Activated naive CD4-positive, alpha-beta T cell treated with anti-CD3 and anti-CD28 coated beads for 36 hours (primary cell): ENCODE measurements at regions not wholly inside any gene's neighbourhood (a gene's known extent, or its start where the extent isn't known, plus 50 kb on each side); places are given as distances from the start of the nearest gene placed in this dataset.

Source experiments
- CTCF ChIA-PET: fragments of 350-600 bp; sonication (Branson Sonifier 250); formaldehyde crosslinking; loops from one replicate; lab custom pipeline; 2021; ENCODE audit warnings: antibody characterized with exemption; lab: Charles Lee
- DNase-seq: peaks from one replicate; pipeline ENCODE4 v3.0.0-alpha.2; 2020
- H3K27ac Mint-ChIP-seq: one replicate; pipeline ENCODE4 v1.8.0; 2021; ENCODE audit warnings: mild to moderate bottlenecking, mixed read lengths
- H3K27me3 Mint-ChIP-seq: one replicate; pipeline ENCODE4 v1.8.0; 2021; ENCODE audit warnings: low read depth, mixed read lengths
- H3K36me3 Mint-ChIP-seq: one replicate; pipeline ENCODE4 v1.8.0; 2021; ENCODE audit warnings: low read depth, mixed read lengths
- H3K4me1 Mint-ChIP-seq: one replicate; pipeline ENCODE4 v1.8.0; 2021; ENCODE audit warnings: low read depth, mixed read lengths
- H3K4me3 Mint-ChIP-seq: one replicate; pipeline ENCODE4 v1.8.0; 2021; ENCODE audit warnings: mild to moderate bottlenecking, moderate library complexity, mixed read lengths
- H3K9me3 Mint-ChIP-seq: one replicate; pipeline ENCODE4 v1.8.0; 2021; ENCODE audit warnings: mixed read lengths
- intact Hi-C: fragments of 100-400 bp; cut with micrococcal nuclease; formaldehyde crosslinking; loops from one replicate; pipeline ENCODE4 v1.15.1; 2023

- Mint-ChIP-seq H3K27me3 (no peaks in the 10 kb centered on the region), H3K4me3 (no peak overlapping the region), H3K36me3 (no peaks in the 10 kb centered on the region), H3K27ac (no peak overlapping the region), H3K9me3 (peaks cover 2% of the 10 kb centered on the region), H3K4me1 (peaks cover 11% of the 10 kb centered on the region)
- CTCF ChIA-PET, result no interaction called here
- no peak for DNase-seq
- intact Hi-C loops, result no loop called here
Observed at GRCh38 chr2:147374423-147374811, 470.4 kb upstream of the ACVR2A start.

GRCh38 chr2:147373800-147374422 is 470.9 kb upstream of the ACVR2A start:
- Mint-ChIP-seq H3K4me3 (no peak overlapping the region), H3K27ac (no peak overlapping the region), H3K27me3 (no peaks in the 10 kb centered on the region), H3K36me3 (no peaks in the 10 kb centered on the region), H3K4me1 (peaks cover 11% of the 10 kb centered on the region), H3K9me3 (peaks cover 2% of the 10 kb centered on the region)
- intact Hi-C loops, result no loop called here
- CTCF ChIA-PET, result no interaction called here
- DNase-seq, result no peak

- no peak overlapping the region for H3K4me3 Mint-ChIP-seq
- H3K9me3 Mint-ChIP-seq, result peaks cover 2% of the 10 kb centered on the region
- H3K27ac Mint-ChIP-seq, result no peak overlapping the region
- intact Hi-C loops, result no loop called here
- CTCF ChIA-PET, result no interaction called here
- peaks cover 14% of the 10 kb centered on the region for H3K4me1 Mint-ChIP-seq
- no peak for DNase-seq
- no peaks in the 10 kb centered on the region for H3K36me3 Mint-ChIP-seq
- no peaks in the 10 kb centered on the region for H3K27me3 Mint-ChIP-seq
Observed at GRCh38 chr2:147368306-147368705, 476.5 kb upstream of the ACVR2A start.

GRCh38 chr2:147366279-147366678 is 478.6 kb upstream of the ACVR2A start:
- intact Hi-C loops, result no loop called here
- H3K36me3 Mint-ChIP-seq, result no peaks in the 10 kb centered on the region
- peaks cover 7% of the 10 kb centered on the region for H3K4me1 Mint-ChIP-seq
- CTCF ChIA-PET, result no interaction called here
- no peak overlapping the region for H3K4me3 Mint-ChIP-seq
- DNase-seq, result no peak
- peaks cover 2% of the 10 kb centered on the region for H3K9me3 Mint-ChIP-seq
- H3K27ac Mint-ChIP-seq, result no peak overlapping the region
- no peaks in the 10 kb centered on the region for H3K27me3 Mint-ChIP-seq

- H3K4me1 Mint-ChIP-seq, result peaks cover 7% of the 10 kb centered on the region
- H3K9me3 Mint-ChIP-seq, result no peaks in the 10 kb centered on the region
- no peak overlapping the region for H3K27ac Mint-ChIP-seq
- intact Hi-C loops, result no loop called here
- no peak for DNase-seq
- H3K36me3 Mint-ChIP-seq, result no peaks in the 10 kb centered on the region
- H3K4me3 Mint-ChIP-seq, result no peak overlapping the region
- no peaks in the 10 kb centered on the region for H3K27me3 Mint-ChIP-seq
- CTCF ChIA-PET, result no interaction called here
Observed at GRCh38 chr2:147365622-147366021, 479.2 kb upstream of the ACVR2A start.

GRCh38 chr2:147364597-147364996 is 480.2 kb upstream of the ACVR2A start:
- H3K27me3 Mint-ChIP-seq, result no peaks in the 10 kb centered on the region
- no peaks in the 10 kb centered on the region for H3K9me3 Mint-ChIP-seq
- intact Hi-C loops, result no loop called here

GRCh38 chr2:147363181-147363580 is 481.6 kb upstream of the ACVR2A start:
- no peak overlapping the region for H3K27ac Mint-ChIP-seq
- H3K27me3 Mint-ChIP-seq, result no peaks in the 10 kb centered on the region
- no peak overlapping the region for H3K4me3 Mint-ChIP-seq
- intact Hi-C loops, result no loop called here
- CTCF ChIA-PET, result no interaction called here
- no peaks in the 10 kb centered on the region for H3K9me3 Mint-ChIP-seq
- peaks cover 7% of the 10 kb centered on the region for H3K4me1 Mint-ChIP-seq
- no peaks in the 10 kb centered on the region for H3K36me3 Mint-ChIP-seq
- DNase-seq, result no peak

More at GRCh38 chr2:147364597-147364996, 480.2 kb upstream of the ACVR2A start:
- H3K27ac Mint-ChIP-seq, result no peak overlapping the region
- no peak for DNase-seq
- no peaks in the 10 kb centered on the region for H3K36me3 Mint-ChIP-seq
- CTCF ChIA-PET, result interaction anchor here (1.1 kb wide), 1 partner anchor 282 kb away, joined by 3 read pairs; no protein-coding TSS in a partner anchor
- no peak overlapping the region for H3K4me3 Mint-ChIP-seq
- H3K4me1 Mint-ChIP-seq, result peaks cover 7% of the 10 kb centered on the region

GRCh38 chr2:147358375-147358774 is 486.5 kb upstream of the ACVR2A start:
- CTCF ChIA-PET, result interaction anchor here (0.7 kb wide), 1 partner anchor 341 kb away, joined by 5 read pairs; no protein-coding TSS in a partner anchor
- no peak for DNase-seq
- Mint-ChIP-seq H3K36me3 (no peaks in the 10 kb centered on the region), H3K27ac (no peak overlapping the region), H3K4me1 (no peaks in the 10 kb centered on the region), H3K4me3 (no peak overlapping the region), H3K27me3 (no peaks in the 10 kb centered on the region), H3K9me3 (no peaks in the 10 kb centered on the region)
- intact Hi-C loops, result no loop called here

- no peak for DNase-seq
- H3K27ac Mint-ChIP-seq, result no peak overlapping the region
- CTCF ChIA-PET, result interaction anchor here (0.6 kb wide), 1 partner anchor 26 kb away, joined by 3 read pairs; no protein-coding TSS in a partner anchor
- no peaks in the 10 kb centered on the region for H3K36me3 Mint-ChIP-seq
- intact Hi-C loops, result no loop called here
- H3K9me3 Mint-ChIP-seq, result no peaks in the 10 kb centered on the region
- H3K4me3 Mint-ChIP-seq, result no peak overlapping the region
- no peaks in the 10 kb centered on the region for H3K27me3 Mint-ChIP-seq
- no peaks in the 10 kb centered on the region for H3K4me1 Mint-ChIP-seq
Observed at GRCh38 chr2:147356157-147356556, 488.7 kb upstream of the ACVR2A start.

- CTCF ChIA-PET, result interaction anchor here (0.6 kb wide), 1 partner anchor 26 kb away, joined by 3 read pairs; no protein-coding TSS in a partner anchor
- no peak for DNase-seq
- no peaks in the 10 kb centered on the region for H3K4me1 Mint-ChIP-seq
- no peak overlapping the region for H3K27ac Mint-ChIP-seq
- H3K36me3 Mint-ChIP-seq, result no peaks in the 10 kb centered on the region
- no peaks in the 10 kb centered on the region for H3K27me3 Mint-ChIP-seq
- H3K9me3 Mint-ChIP-seq, result no peaks in the 10 kb centered on the region
- intact Hi-C loops, result no loop called here
- H3K4me3 Mint-ChIP-seq, result no peak overlapping the region
Observed at GRCh38 chr2:147355706-147356105, 489.1 kb upstream of the ACVR2A start.

- no peak overlapping the region for H3K27ac Mint-ChIP-seq
- H3K36me3 Mint-ChIP-seq, result no peaks in the 10 kb centered on the region
- intact Hi-C loops, result no loop called here
- CTCF ChIA-PET, result no interaction called here
- H3K27me3 Mint-ChIP-seq, result no peaks in the 10 kb centered on the region
- no peaks in the 10 kb centered on the region for H3K9me3 Mint-ChIP-seq
- H3K4me3 Mint-ChIP-seq, result no peak overlapping the region
- H3K4me1 Mint-ChIP-seq, result no peaks in the 10 kb centered on the region
- DNase-seq, result no peak
Observed at GRCh38 chr2:147353072-147353381, 491.8 kb upstream of the ACVR2A start.

- no peaks in the 10 kb centered on the region for H3K4me1 Mint-ChIP-seq
Observed at GRCh38 chr2:147352264-147353071, 492.4 kb upstream of the ACVR2A start.

GRCh38 chr2:147351784-147352183 is 493.0 kb upstream of the ACVR2A start:
- H3K9me3 Mint-ChIP-seq, result no peaks in the 10 kb centered on the region
- intact Hi-C loops, result no loop called here
- DNase-seq, result no peak
- H3K27ac Mint-ChIP-seq, result no peak overlapping the region
- H3K27me3 Mint-ChIP-seq, result no peaks in the 10 kb centered on the region
- no peaks in the 10 kb centered on the region for H3K36me3 Mint-ChIP-seq
- CTCF ChIA-PET, result interaction anchor here (1.0 kb wide), 1 partner anchor 307 kb away, joined by 3 read pairs; no protein-coding TSS in a partner anchor
- H3K4me1 Mint-ChIP-seq, result no peaks in the 10 kb centered on the region
- H3K4me3 Mint-ChIP-seq, result no peak overlapping the region

More at GRCh38 chr2:147352264-147353071, 492.4 kb upstream of the ACVR2A start:
- no peak overlapping the region for H3K4me3 Mint-ChIP-seq
- intact Hi-C loops, result no loop called here
- CTCF ChIA-PET, result interaction anchor here (1.0 kb wide), 1 partner anchor 307 kb away, joined by 3 read pairs; no protein-coding TSS in a partner anchor
- H3K27ac Mint-ChIP-seq, result no peak overlapping the region
- no peak for DNase-seq
- no peaks in the 10 kb centered on the region for H3K36me3 Mint-ChIP-seq
- H3K9me3 Mint-ChIP-seq, result no peaks in the 10 kb centered on the region
- H3K27me3 Mint-ChIP-seq, result no peaks in the 10 kb centered on the region
